ENCODE measurements at regions not wholly inside any gene's neighbourhood (a gene's known extent, or its start where the extent isn't known, plus 50 kb on each side); places are given as distances from the start of the nearest gene placed in this dataset.
"Not testable (repeated sequence)": the region's sequence is repeated elsewhere in the genome, so short reads cannot be mapped to it uniquely, and the experiment has no call there.

DNA sequence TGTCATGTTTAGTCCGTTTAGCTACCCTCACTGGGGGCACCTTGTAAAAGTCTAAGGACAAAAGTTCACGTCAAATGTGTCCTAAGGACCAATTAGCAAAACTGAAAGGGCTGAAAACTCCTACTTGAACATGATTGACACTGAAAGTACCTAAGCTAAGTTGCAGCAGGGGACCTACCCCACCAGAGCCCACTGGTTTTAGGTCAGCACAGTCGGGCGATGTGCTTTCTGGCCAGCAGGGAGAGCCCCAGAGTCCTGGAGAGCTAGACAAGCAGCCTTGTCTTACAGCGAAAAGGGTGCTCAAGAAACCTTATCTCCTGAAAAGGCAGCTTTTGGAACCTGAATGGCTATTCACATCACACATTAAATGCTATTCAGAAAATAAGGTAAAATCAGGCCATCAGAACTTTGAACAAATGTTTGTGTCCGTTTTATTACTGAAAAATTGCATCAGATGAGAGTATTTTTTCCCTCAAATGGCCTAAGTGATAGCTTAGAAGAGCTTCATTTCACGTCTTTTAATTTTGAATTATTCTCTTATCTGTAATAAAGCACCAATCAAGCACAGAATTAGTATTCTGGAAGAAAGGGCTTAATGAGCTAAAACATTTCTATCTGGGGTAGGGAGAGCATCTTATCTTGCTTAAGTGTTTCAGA lies 52.2 kb upstream of the MKI67 start:
- H3K4me3 Mint-ChIP-seq, result no peak overlapping the region
- no peaks in the 10 kb centered on the region for H3K36me3 Mint-ChIP-seq (ENCODE audit: low read depth)
- H3K27ac Mint-ChIP-seq, result no peak overlapping the region
- peaks cover 22% of the 10 kb centered on the region for H3K4me1 Mint-ChIP-seq (ENCODE audit: low read depth)
- H3K9me3 Mint-ChIP-seq, result peaks cover 1% of the 10 kb centered on the region
- H3K27me3 Mint-ChIP-seq, result no peaks in the 10 kb centered on the region

DNA sequence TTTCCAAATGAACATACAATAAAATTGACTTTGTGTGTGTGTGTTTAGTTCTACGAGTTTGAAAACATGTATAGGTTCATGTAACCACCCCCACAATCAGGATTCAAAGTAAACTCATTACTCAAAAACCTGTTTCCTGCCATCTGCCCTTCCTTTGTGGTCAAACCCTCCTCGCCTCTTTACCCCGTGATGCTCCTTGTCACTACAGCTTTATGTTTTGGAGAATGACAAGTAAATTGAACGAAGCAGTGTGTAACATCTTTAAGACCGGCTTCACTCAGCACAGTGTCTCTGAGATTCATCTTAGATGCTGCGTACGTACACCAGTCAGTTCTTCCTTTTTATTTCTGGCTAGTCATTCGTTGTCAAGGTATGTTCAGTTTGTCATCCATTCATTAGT lies 54.6 kb upstream of the MKI67 start:
- H3K27me3 Mint-ChIP-seq, result no peaks in the 10 kb centered on the region
- peak overlapping the region; percentile 34 for H3K27ac Mint-ChIP-seq
- H3K4me3 Mint-ChIP-seq, result peak overlapping the region; percentile 57
- H3K36me3 Mint-ChIP-seq (ENCODE audit: low read depth), result no peaks in the 10 kb centered on the region
- H3K4me1 Mint-ChIP-seq (ENCODE audit: low read depth), result peaks cover 22% of the 10 kb centered on the region
- peaks cover 4% of the 10 kb centered on the region for H3K9me3 Mint-ChIP-seq

GRCh38 chr10:128185627-128186026 lies 59.4 kb upstream of the MKI67 start:
- Mint-ChIP-seq H3K36me3 (ENCODE audit: low read depth) (no peaks in the 10 kb centered on the region), H3K4me1 (ENCODE audit: low read depth) (peaks cover 28% of the 10 kb centered on the region), H3K4me3 (no peak overlapping the region), H3K27ac (no peak overlapping the region), H3K27me3 (no peaks in the 10 kb centered on the region), H3K9me3 (peaks cover 4% of the 10 kb centered on the region)

- H3K4me1 Mint-ChIP-seq (ENCODE audit: low read depth), result peaks cover 14% of the 10 kb centered on the region
- no peaks in the 10 kb centered on the region for H3K36me3 Mint-ChIP-seq (ENCODE audit: low read depth)
- no peaks in the 10 kb centered on the region for H3K27me3 Mint-ChIP-seq
- H3K27ac Mint-ChIP-seq, result peak overlapping the region; percentile 60
- H3K9me3 Mint-ChIP-seq, result peaks cover 4% of the 10 kb centered on the region
- H3K4me3 Mint-ChIP-seq, result peak overlapping the region; percentile 78
Measured at GRCh38 chr10:128186959-128187787, 61.0 kb upstream of the MKI67 start.

GRCh38 chr10:128187788-128188185 lies 61.6 kb upstream of the MKI67 start:
- Mint-ChIP-seq H3K27me3 (no peaks in the 10 kb centered on the region), H3K4me1 (ENCODE audit: low read depth) (peaks cover 14% of the 10 kb centered on the region), H3K36me3 (ENCODE audit: low read depth) (no peaks in the 10 kb centered on the region), H3K9me3 (peaks cover 4% of the 10 kb centered on the region), H3K4me3 (peak overlapping the region; percentile 78), H3K27ac (peak overlapping the region; percentile 60)

DNA sequence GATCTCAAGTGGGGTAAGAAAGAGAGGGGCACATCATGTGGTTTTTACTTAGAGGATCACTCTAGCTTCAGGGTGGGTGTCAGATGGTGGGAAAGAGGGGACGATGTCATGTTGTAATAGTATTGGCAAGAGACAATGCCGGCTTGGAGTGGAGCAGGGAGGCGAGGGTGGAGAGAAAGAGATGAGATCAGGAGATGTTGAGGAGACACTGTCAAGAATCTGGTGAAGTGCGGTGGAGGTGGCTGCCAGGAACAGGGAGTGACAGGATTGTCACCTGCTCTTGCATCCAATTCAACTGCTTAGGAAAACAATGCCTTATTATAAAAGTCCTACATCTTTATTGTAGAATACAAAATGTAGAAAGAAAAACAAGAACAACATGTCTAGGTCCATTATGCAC lies 63.0 kb upstream of the MKI67 start:
- Mint-ChIP-seq H3K9me3 (no peaks in the 10 kb centered on the region), H3K27me3 (no peaks in the 10 kb centered on the region), H3K27ac (no peak overlapping the region), H3K4me3 (no peak overlapping the region), H3K36me3 (ENCODE audit: low read depth) (no peaks in the 10 kb centered on the region), H3K4me1 (ENCODE audit: low read depth) (peaks cover 14% of the 10 kb centered on the region)

DNA sequence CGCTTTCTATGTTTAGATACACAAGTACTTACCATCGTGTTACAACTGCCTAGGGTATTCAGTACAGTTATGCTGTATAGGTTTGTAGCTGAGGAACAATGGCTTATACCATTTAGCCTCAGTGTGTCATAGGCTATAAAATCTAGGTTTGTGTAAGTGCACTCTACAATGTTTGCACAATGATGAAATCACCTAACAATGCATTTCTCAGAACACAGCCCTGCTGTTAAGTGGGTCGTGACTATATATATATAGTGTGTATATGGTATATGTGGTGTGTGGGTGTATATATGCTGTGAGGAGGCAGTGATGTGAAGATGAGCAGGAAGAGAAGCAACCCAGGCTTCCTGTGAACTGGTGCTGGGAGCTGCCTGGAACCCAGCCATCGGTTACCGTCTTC lies 65.6 kb upstream of the MKI67 start:
- Mint-ChIP-seq H3K9me3 (no peaks in the 10 kb centered on the region), H3K27me3 (no peaks in the 10 kb centered on the region), H3K36me3 (ENCODE audit: low read depth) (no peaks in the 10 kb centered on the region), H3K4me1 (ENCODE audit: low read depth) (peaks cover 12% of the 10 kb centered on the region), H3K27ac (no peak overlapping the region), H3K4me3 (no peak overlapping the region)

DNA sequence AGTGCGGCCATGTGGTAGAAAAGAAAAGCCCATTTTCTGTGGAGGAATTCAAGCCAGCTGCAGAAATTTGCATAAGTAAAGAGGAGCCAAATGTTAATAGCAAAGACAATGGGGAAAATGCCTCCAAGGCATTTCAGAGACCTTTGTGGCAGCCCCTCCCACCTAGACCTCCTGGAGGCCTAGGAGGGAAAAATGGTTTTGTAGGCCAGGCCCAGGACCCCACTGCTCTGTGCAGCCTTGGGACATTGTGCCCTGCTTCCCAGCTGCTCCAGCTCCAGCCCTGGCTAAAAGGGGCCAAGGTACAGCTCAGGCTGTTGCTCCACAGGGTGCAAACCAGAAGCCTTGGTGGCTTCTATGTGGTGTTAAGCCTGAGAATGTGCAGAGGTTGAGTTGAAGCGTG lies 75.6 kb upstream of the MKI67 start:
- peaks cover 18% of the 10 kb centered on the region for H3K9me3 Mint-ChIP-seq
- not testable (repeated sequence) for H3K27me3 Mint-ChIP-seq; H3K4me1 Mint-ChIP-seq (ENCODE audit: low read depth); H3K4me3 Mint-ChIP-seq; H3K27ac Mint-ChIP-seq
- peaks cover 12% of the 10 kb centered on the region for H3K36me3 Mint-ChIP-seq (ENCODE audit: low read depth)

DNA sequence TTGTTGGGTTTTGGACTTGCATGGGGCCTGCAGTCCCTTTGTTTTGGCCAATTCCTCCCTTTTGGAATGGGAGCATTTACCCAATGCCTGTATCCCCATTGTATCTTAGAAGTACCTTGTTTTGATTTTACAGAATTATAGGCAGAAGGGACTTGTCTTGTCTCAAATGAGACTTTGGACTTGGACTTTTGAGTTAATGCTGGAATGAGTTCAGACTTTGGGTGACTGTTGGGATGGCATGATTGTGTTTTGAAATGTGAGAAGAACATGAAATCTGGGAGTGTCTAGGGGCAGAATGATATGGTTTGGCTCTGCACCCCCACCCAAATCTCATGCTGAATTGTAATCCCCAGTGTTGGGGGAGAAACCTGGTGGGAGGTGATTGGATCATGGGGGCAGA lies 76.8 kb upstream of the MKI67 start:
- peaks cover 5% of the 10 kb centered on the region for H3K27me3 Mint-ChIP-seq
- peaks cover 18% of the 10 kb centered on the region for H3K9me3 Mint-ChIP-seq
- H3K4me1 Mint-ChIP-seq (ENCODE audit: low read depth), result no peaks in the 10 kb centered on the region
- no peak overlapping the region for H3K27ac Mint-ChIP-seq
- no peak overlapping the region for H3K4me3 Mint-ChIP-seq
- H3K36me3 Mint-ChIP-seq (ENCODE audit: low read depth), result peaks cover 12% of the 10 kb centered on the region

GRCh38 chr10:128205591-128205990 lies 79.4 kb upstream of the MKI67 start:
- H3K27ac Mint-ChIP-seq; H3K4me1 Mint-ChIP-seq (ENCODE audit: low read depth); H3K4me3 Mint-ChIP-seq; H3K27me3 Mint-ChIP-seq: not testable (repeated sequence)
- Mint-ChIP-seq H3K9me3 (peaks cover 16% of the 10 kb centered on the region), H3K36me3 (ENCODE audit: low read depth) (peaks cover 12% of the 10 kb centered on the region)

DNA sequence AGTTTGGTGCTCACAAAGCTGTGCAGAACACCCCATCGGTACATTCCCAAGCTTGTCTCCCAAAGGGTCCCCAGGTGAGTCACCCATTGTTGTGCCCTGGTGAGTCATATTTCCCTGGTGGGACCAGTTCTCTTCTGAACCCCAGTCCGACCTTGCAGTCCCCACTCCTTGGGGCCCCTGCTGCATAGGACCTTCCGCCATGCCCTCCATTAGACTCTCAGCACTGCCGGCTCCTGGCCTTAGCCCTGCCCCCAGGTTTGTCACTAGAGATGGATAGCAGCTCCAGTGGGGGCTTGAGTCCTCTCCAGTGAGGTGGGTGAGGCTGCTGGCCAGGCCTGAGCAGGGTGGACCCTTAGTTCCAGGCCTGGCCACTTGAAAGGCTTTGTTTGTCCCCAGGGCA lies 80.5 kb upstream of the MKI67 start:
- peaks cover 2% of the 10 kb centered on the region for H3K4me1 Mint-ChIP-seq (ENCODE audit: low read depth)
- H3K36me3 Mint-ChIP-seq (ENCODE audit: low read depth), result peaks cover 12% of the 10 kb centered on the region
- H3K27ac Mint-ChIP-seq, result no peak overlapping the region
- no peak overlapping the region for H3K4me3 Mint-ChIP-seq
- H3K9me3 Mint-ChIP-seq, result peaks cover 6% of the 10 kb centered on the region
- peaks cover 5% of the 10 kb centered on the region for H3K27me3 Mint-ChIP-seq

- Mint-ChIP-seq H3K9me3 (no peaks in the 10 kb centered on the region), H3K4me3 (peak overlapping the region; percentile 62), H3K27ac (no peak overlapping the region), H3K36me3 (ENCODE audit: low read depth) (no peaks in the 10 kb centered on the region), H3K4me1 (ENCODE audit: low read depth) (peaks cover 9% of the 10 kb centered on the region), H3K27me3 (peaks cover 5% of the 10 kb centered on the region)
Measured at GRCh38 chr10:128209862-128210214, 83.6 kb upstream of the MKI67 start.

DNA sequence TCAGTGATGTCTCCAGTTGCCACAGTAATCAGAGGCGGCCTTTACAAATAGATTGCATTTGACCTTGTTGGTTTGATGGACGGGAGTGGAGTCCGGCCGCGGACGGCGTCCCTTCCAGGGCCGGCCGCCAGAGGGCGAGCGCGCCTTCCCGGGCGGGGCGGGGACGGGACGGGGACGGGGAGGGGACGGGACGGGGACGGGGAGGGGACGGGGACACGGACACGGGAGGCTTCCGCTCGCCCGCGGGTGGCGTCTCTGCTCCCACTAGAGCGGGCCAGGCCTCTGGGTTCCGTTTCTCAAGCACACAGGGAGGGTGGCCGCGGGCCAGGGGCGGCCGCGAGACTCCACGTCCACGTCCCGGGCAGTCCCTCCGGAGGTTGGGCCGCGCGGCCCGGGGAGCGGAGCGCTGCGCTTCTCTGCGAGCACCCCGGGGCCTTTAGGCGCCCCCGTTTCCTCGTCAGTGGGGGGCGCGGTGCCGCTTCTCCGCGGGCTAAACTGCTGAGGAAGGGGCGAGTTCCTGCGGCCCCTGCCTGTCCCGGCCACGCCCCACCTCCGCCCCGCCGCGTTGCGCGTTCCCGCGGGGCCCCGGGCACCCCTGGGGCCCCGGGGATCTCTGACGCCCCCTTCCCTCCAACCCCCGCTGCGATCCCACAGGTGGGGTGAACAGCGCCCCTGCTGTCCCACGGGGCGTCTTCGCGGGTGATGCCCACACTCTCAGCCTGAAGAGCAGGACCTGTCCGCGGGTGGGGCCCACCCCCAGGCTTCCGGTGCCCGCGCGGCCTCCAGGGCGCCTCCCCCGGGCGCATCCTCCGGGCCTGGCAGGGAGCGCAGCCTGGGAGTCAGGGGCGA lies 84.2 kb upstream of the MKI67 start:
- H3K36me3 Mint-ChIP-seq (ENCODE audit: low read depth), result no peaks in the 10 kb centered on the region
- no peaks in the 10 kb centered on the region for H3K9me3 Mint-ChIP-seq
- H3K27me3 Mint-ChIP-seq, result peaks cover 5% of the 10 kb centered on the region
- peaks cover 9% of the 10 kb centered on the region for H3K4me1 Mint-ChIP-seq (ENCODE audit: low read depth)
- H3K27ac Mint-ChIP-seq, result no peak overlapping the region
- peak overlapping the region; percentile 62 for H3K4me3 Mint-ChIP-seq

DNA sequence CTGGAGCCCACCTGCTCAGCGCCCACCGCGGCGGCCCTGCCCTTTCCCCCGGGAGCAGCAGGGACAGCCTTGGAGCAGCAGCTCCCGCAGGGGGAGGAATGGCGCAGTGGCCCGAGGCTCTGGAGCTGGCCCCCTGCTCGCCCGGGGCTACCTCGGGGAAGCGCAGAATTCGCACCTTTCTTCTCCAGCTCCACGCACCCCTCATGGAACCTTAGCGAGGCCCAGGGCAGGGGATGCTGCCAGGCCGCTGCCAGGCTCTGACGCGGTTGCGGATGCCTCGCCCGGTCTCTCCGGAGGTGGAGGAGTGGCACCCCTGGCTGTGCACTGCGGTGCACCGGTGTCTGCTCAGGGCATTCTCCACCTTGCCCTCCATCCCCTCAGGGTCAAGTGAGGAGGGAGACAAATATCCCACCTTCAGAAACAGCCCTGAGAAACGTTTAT lies 84.9 kb upstream of the MKI67 start:
- no peak overlapping the region for H3K27ac Mint-ChIP-seq
- H3K9me3 Mint-ChIP-seq, result no peaks in the 10 kb centered on the region
- no peaks in the 10 kb centered on the region for H3K36me3 Mint-ChIP-seq (ENCODE audit: low read depth)
- H3K4me1 Mint-ChIP-seq (ENCODE audit: low read depth), result peaks cover 9% of the 10 kb centered on the region
- peaks cover under 1% of the 10 kb centered on the region for H3K27me3 Mint-ChIP-seq
- H3K4me3 Mint-ChIP-seq, result peak overlapping the region; percentile 76

All from stimulated activated naive CD8-positive, alpha-beta T cell treated with anti-CD3 and anti-CD28 coated beads, Interleukin-15, Interleukin-2, amounts not matched to agents 100 ng/mL and 50 ng/mL, for 24 hours (primary cell).